Chondrocyte (in vitro differentiated cells): ENCODE measurements at regions not wholly inside any gene's neighbourhood (a gene's known extent, or its start where the extent isn't known, plus 50 kb on each side); places are given as distances from the start of the nearest gene placed in this dataset.

ENCODE experiments used
- DNase-seq: peaks from one replicate; pipeline ENCODE4 v3.0.0; 2021; ENCODE audit warnings: mixed read lengths, low spot score
- H3K27ac Mint-ChIP-seq: one replicate; pipeline ENCODE4 v1.8.0; 2021; ENCODE audit warnings: mild to moderate bottlenecking, moderate library complexity, mixed read lengths; ENCODE audit not compliant: unreplicated experiment
- H3K27me3 Mint-ChIP-seq: 2 replicates; pipeline ENCODE4 v1.8.0; 2021; ENCODE audit warnings: low read depth, mixed read lengths
- H3K36me3 Mint-ChIP-seq: 2 replicates; pipeline ENCODE4 v1.8.0; 2021; ENCODE audit warnings: low read depth, mixed read lengths
- H3K4me1 Mint-ChIP-seq: 2 replicates; pipeline ENCODE4 v1.8.0; 2021; ENCODE audit warnings: low read depth, mild to moderate bottlenecking, mixed read lengths
- H3K4me3 Mint-ChIP-seq: one replicate; pipeline ENCODE4 v1.8.0; 2021; ENCODE audit warnings: mild to moderate bottlenecking, moderate library complexity, mixed read lengths; ENCODE audit not compliant: unreplicated experiment
- H3K9me3 Mint-ChIP-seq: 2 replicates; pipeline ENCODE4 v1.8.0; 2021; ENCODE audit warnings: low read depth, mixed read lengths
- TF ChIP-seq, protein P1 (sequence below): fragments of 200-600 bp; sonication (generic); IDR thresholded peaks from 2 replicates; pipeline ENCODE4 v1.5.0; 2021; ENCODE audit warnings: antibody characterized with exemption, mild to moderate bottlenecking, moderate library complexity

DNA sequence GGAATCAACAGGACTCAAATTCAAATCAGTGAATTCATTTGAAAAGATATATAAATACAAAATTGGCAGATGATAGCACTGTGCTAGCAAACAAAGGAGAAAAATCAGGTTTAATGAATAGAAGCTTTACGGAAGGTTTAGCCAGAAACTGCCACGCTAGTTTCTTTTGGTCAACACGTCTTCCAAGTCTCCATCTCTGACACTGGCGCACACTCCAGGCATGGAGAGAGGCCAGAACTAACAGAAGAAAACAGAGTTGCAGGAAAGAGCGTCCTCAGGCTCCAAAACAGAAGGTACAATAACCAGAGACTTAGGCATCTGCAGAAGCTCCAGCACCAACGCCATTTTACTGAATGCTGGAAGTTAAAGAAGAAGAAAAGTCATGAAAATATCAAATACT, 497.3 kb upstream of the FRG1 start:
- Mint-ChIP-seq H3K9me3 (peaks cover 28% of the 10 kb centered on the region), H3K4me3 (no peak overlapping the region), H3K4me1 (no peaks in the 10 kb centered on the region), H3K27me3 (no peaks in the 10 kb centered on the region), H3K36me3 (no peaks in the 10 kb centered on the region), H3K27ac (no peak overlapping the region)
- TF ChIP-seq, protein P1, sequence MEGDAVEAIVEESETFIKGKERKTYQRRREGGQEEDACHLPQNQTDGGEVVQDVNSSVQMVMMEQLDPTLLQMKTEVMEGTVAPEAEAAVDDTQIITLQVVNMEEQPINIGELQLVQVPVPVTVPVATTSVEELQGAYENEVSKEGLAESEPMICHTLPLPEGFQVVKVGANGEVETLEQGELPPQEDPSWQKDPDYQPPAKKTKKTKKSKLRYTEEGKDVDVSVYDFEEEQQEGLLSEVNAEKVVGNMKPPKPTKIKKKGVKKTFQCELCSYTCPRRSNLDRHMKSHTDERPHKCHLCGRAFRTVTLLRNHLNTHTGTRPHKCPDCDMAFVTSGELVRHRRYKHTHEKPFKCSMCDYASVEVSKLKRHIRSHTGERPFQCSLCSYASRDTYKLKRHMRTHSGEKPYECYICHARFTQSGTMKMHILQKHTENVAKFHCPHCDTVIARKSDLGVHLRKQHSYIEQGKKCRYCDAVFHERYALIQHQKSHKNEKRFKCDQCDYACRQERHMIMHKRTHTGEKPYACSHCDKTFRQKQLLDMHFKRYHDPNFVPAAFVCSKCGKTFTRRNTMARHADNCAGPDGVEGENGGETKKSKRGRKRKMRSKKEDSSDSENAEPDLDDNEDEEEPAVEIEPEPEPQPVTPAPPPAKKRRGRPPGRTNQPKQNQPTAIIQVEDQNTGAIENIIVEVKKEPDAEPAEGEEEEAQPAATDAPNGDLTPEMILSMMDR, result no peak
- no peak for DNase-seq

DNA sequence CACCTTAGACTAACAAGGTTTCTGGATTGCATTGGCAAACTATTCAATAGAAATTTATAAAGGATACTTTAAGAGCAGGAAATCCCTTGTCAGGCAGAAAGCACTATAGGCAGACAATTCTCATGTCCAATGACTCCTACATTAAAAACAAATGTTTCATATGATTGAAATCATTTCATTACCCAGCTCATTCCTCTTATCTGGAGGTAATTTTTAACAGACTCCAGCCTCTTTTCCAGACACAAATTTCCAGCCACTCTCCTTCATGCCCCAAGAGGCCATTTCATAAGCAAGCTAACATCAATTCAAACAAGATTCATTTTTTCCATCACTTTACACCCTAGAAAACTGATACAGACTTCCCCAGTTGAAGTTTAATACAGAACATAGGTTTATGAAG, 495.1 kb upstream of the FRG1 start:
- Mint-ChIP-seq H3K4me1 (no peaks in the 10 kb centered on the region), H3K36me3 (no peaks in the 10 kb centered on the region), H3K4me3 (no peak overlapping the region), H3K9me3 (peaks cover 43% of the 10 kb centered on the region), H3K27me3 (no peaks in the 10 kb centered on the region), H3K27ac (no peak overlapping the region)
- TF ChIP-seq, protein P1, result no peak
- DNase-seq, result no peak

DNA sequence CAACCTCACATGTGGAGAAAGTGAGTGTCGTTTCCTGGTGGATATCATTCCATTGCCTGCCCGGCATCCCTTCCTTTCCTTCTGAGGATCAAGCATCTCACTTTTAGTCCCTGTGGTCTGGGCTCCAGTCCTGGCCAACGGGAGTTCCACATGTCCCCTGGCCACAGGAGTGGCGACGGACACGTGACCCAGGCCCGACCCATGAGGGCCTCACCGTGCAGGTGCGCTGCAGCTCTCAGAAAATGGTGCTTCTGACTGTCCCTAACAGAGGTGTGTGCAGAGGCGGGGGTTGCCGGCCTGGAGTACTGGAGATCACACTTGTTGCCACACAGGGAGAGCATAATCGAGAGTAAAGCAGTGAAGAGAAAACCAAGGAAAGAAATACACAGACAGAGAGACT, 476.9 kb upstream of the FRG1 start:
- Mint-ChIP-seq H3K9me3 (peaks cover 22% of the 10 kb centered on the region), H3K27me3 (no peaks in the 10 kb centered on the region), H3K27ac (no peak overlapping the region), H3K4me1 (no peaks in the 10 kb centered on the region), H3K36me3 (no peaks in the 10 kb centered on the region), H3K4me3 (no peak overlapping the region)
- TF ChIP-seq, protein P1, result no peak
- no peak for DNase-seq

DNA sequence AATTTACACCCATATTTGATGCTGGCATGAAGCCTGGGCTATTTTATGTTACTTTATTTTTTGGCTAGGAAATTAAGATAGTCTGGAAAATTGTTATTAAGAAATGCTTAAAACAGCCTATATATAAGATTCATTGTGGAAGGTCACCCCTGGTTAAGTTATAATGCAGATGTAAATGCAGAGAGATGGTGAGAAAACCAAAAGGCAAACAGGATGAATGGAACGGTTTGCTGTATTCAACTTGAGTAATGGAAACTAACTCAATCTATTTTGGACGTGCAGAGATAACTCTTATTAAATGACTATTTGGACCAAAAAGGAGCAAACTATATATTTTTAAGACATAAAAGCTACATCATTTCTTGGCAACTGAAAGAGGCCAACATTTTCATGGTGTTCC, 446.3 kb upstream of the FRG1 start:
- Mint-ChIP-seq H3K36me3 (no peaks in the 10 kb centered on the region), H3K4me1 (no peaks in the 10 kb centered on the region), H3K27ac (no peak overlapping the region), H3K4me3 (no peak overlapping the region), H3K9me3 (peaks cover 44% of the 10 kb centered on the region), H3K27me3 (no peaks in the 10 kb centered on the region)
- no peak for DNase-seq
- TF ChIP-seq, protein P1, result no peak

DNA sequence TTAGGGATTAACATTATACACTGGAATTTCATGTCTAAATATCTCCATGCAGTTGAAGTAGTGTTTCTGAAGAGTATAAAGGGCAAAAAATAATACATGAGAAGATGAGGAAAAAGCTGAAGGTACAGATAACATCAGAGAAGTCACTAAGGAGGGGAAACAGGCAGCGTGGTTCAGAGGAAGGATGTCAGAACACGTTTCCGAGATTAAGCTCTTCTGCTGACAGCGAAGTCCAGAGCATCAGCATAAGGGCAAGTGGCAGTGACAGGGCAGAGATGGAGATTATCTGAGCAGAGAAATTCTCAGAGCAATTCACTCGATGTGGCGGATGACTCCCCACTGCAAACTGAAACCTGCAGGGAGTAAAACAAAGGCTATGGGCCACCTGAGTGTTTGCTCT, 443.2 kb upstream of the FRG1 start:
- Mint-ChIP-seq H3K4me1 (no peaks in the 10 kb centered on the region), H3K4me3 (no peak overlapping the region), H3K27me3 (no peaks in the 10 kb centered on the region), H3K27ac (no peak overlapping the region), H3K36me3 (no peaks in the 10 kb centered on the region), H3K9me3 (peaks cover 46% of the 10 kb centered on the region)
- TF ChIP-seq, protein P1, result no peak
- DNase-seq, result no peak
